HG03045 (cell line): ENCODE measurements at regions not wholly inside any gene's neighbourhood (a gene's known extent, or its start where the extent isn't known, plus 50 kb on each side); places are given as distances from the start of the nearest gene placed in this dataset.
"Not testable (repeated sequence)": the region's sequence is repeated elsewhere in the genome, so short reads cannot be mapped to it uniquely, and the experiment has no call there.

ENCODE experiments used
- ATAC-seq: cut with Tn5 transposase; IDR thresholded peaks from one replicate; pipeline ENCODE4 v1.9.1; 2021; ENCODE audit warnings: mild to moderate bottlenecking, moderate library complexity; ENCODE audit not compliant: unreplicated experiment

DNA sequence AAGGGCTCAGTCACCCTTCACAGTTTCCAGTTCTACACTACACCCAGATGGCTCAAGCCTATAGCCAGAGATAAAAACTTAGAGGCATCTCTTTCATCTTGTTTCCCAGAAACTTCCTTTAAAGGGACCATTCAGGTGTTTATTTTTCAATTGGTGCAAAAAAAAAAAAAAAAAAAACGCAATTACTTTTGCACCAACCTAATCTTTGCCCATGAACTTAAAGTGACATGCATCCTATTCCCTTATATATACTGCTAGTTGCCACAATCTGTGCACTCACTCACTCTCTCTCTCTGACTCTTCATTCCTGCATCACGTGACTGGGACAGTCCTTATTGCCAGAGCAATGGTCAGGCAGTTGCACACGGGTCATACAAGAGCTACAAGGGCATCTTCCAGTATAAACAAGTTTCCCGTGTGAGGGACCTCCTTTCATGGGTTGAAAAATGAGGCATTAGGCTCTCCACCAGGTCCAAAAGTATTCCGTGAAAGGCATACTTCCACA, 789.4 kb downstream of the EPHA4 start:
- no peak for ATAC-seq

DNA sequence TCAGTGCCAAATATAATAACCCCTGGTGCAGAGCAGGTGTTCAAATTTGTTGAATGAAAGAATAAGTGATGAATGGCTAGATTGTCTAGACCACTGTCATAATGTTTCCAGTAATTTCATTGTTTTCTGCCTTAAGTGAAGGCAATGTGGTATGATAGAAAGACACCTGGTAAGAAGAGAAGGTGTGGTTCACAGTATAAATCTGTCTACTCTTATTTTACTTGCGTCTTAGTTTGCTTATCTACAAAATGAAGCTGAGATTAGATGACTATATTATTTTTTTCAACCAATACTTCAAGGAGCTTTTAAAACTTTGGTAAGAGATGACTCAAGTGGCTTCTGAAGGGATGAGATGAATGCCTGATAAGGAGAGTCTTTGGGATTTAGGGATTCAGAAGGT, 788.4 kb downstream of the EPHA4 start:
- ATAC-seq: no peak

DNA sequence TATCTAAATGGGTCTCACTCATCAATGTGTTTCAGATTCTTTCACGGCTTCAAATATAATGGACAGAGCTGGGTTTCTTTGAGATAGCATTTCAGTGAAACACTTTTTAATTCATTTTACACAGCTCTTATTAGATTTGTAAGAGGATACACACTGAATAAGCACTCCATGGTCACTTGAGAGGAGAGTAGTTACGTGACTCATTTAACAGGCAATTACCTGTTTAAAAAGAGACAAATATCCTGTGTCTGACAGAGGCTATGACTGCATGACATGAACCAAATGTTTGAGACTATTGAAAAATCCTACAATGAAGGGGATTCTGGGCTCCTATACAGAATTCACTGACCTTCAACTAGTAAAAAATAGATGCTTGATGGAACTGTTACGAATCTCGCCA, 786.9 kb downstream of the EPHA4 start:
- ATAC-seq: no peak

DNA sequence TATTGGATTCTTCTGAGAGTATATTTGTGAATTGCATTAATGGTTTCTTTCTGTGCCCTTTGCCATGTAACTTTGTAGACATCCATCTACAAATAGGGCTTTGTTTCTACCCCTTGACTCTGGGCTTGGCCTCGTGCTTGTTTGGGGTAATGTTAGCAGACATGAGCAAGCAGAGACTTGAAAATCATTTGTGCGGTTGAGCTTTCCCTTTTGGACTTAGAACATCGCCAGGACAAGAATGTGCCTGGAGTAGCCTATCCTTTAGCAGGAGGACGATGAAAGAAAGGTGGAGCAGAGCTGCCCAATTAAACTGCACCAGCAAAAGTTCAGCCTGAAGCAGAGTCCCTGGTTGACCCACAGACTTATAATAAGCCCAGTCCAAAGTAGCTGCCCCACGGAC, 785.9 kb downstream of the EPHA4 start:
- ATAC-seq: no peak

DNA sequence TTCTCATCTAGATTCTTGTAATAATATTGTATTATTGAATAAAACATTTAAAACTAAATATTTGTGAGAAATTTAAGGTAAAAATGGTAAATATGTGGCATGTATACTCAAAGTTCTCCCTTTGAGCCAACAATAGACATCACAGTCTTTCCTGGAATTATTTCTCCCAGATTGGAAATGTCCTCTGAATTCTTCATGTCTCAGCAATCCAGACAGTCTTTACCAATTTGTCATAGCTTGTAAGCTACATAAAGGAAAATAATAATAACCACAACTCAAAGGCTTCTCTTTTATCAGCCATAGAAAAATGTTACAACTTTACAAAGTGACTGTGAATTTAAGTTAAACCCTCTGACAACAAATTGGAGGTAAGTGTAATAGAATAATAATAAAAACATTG, 784.9 kb downstream of the EPHA4 start:
- no peak for ATAC-seq

GRCh38 chr2:220789961-220790360, 782.1 kb downstream of the EPHA4 start:
- no peak for ATAC-seq

DNA sequence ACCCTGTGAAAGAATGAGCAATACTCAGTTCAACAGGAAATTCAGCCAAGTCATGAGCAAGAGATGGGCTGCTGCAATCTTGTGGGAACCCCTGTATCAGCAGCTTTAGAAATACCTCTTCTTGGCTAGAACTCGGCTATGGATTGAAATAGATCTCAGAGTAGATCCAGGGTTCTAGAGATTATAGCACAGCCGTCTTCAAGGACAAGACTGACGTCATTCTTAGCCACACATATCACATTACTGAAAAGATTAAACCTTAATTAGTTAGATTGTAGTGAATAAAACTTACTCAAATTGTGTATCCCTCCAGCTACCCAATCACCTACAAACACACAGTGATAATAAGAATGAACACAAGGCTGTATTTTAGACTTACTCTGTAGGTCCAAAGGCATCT, 776.4 kb downstream of the EPHA4 start:
- ATAC-seq: no peak

- no peak for ATAC-seq
These were observed 761.0 kb downstream of the EPHA4 start for GRCh38 chr2:220811115-220811514.

- ATAC-seq: no peak
These were observed 760.0 kb downstream of the EPHA4 start for GRCh38 chr2:220811952-220812570.

DNA sequence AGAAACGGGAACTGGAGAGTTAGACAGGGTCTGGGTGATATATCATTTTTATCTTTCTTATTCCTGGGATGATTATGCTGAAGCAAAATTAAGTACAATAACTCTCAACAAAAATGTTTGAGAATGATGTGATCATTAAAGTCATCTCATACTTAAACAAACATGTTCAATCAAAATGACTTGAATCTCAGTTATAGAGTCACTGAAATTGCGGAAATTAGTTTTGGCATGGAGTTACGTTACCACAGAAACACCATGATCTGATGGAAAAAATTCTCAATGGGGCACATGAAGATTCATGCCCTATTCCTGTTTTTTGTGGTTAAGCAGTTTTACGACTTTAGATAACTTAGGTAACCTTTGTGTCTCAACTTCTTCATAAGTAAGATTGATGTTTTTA, 757.7 kb downstream of the EPHA4 start:
- no peak for ATAC-seq

GRCh38 chr2:220815698-220816097, 756.4 kb downstream of the EPHA4 start:
- no peak for ATAC-seq

- ATAC-seq: no peak
These were observed 750.4 kb downstream of the EPHA4 start for GRCh38 chr2:220821683-220822082.

- ATAC-seq: not testable (repeated sequence)
These were observed 748.5 kb downstream of the EPHA4 start for GRCh38 chr2:220823590-220823989.

GRCh38 chr2:220833446-220833845, 738.7 kb downstream of the EPHA4 start:
- no peak for ATAC-seq

GRCh38 chr2:220835583-220835982, 736.5 kb downstream of the EPHA4 start:
- no peak for ATAC-seq

DNA sequence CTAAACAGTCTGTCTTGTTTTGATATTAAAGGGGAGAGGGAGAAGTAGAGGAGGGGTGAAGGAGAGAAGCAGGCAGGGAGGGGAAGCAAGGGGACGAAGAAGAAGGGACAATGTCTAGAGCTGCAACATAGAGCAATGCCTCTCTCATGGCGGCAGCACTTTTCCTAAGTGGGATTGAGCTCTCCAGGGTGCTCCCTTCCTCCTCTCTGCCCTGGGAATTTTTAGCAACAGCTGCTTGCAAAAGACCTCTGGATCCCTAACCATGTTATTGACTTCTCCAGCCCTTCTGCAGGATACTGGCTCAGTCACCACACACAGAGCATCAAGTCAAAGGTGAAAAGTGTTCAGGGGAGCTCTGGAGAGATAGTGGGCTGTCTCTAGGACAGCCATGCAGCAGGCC, 734.9 kb downstream of the EPHA4 start:
- no peak for ATAC-seq

GRCh38 chr2:220842901-220843665, 729.0 kb downstream of the EPHA4 start:
- ATAC-seq: no peak

DNA sequence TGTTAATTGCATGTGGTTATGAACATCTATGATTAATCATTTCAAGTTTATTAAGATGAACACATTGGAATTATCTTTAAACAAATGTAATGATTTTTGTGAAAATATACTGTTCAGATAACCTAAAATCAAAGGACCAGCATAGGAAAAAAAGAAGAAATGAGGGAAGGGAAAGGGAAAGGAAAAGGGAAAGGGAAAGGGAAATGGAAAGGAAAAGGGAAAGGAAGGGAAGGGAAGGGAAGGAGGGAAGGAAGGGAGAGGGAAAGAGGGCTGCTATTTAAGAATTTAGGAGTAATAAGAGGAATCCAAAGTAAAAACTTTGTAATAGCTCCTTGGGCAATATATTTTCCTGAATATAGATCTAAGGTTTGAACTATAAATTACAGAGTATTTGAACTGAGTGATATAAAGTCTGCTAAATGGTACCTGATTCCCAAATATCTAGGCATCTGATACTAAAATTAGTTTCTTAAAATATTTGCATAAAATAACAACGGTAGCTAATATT, 726.3 kb downstream of the EPHA4 start:
- no peak for ATAC-seq

- ATAC-seq: no peak
These were observed 725.1 kb downstream of the EPHA4 start for GRCh38 chr2:220847006-220847405.

DNA sequence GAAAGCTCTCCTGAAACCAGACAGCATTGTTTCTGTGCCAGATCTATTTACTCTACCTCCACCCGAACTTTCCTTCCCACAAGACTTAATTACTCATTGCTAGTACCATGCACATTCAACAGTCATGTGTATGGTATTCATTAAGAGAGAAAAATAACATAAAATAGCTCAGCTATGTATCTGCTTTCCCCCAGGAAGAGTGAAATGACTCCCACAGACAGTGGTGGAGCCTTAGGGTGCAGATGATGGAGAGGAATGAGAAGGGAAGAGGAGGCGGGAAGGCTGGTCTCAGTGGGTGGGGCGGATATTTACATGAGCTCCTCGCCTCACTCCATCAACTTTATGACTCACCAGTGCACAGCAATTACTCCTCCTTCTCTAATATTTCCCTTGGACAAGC, 724.5 kb downstream of the EPHA4 start:
- no peak for ATAC-seq

- ATAC-seq: no peak
These were observed 722.7 kb downstream of the EPHA4 start for GRCh38 chr2:220849433-220849832.

GRCh38 chr2:220850116-220850515, 722.0 kb downstream of the EPHA4 start:
- no peak for ATAC-seq
